DOHH2 (cell line): ENCODE measurements at regions not wholly inside any gene's neighbourhood (a gene's known extent, or its start where the extent isn't known, plus 50 kb on each side); places are given as distances from the start of the nearest gene placed in this dataset.

Source experiments
- H3F3A ChIP-seq: fragments of 200-600 bp; sonication (generic), shearing (Covaris generic); 2 replicates; pipeline ENCODE4 v1.6.0; 2016; ENCODE audit warnings: antibody characterized with exemption, mild to moderate bottlenecking; ENCODE audit not compliant: control insufficient read depth, insufficient read depth
- H3K27ac ChIP-seq: fragments of 200-600 bp; sonication (generic); 2 replicates; pipeline ENCODE4 v1.5.1; 2014; ENCODE audit warnings: low read depth, mild to moderate bottlenecking, low read length, moderate library complexity
- H3K27me3 ChIP-seq: fragments of 200-600 bp; sonication (generic); 2 replicates; pipeline ENCODE4 v1.6.1; 2014; ENCODE audit warnings: mild to moderate bottlenecking, low read length, mixed read lengths; ENCODE audit not compliant: control insufficient read depth
- H3K36me3 ChIP-seq: fragments of 200-600 bp; sonication (generic); 2 replicates; pipeline ENCODE4 v1.6.1; 2014; ENCODE audit warnings: mild to moderate bottlenecking, low read length, moderate library complexity, mixed read lengths; ENCODE audit not compliant: control insufficient read depth
- H3K4me1 ChIP-seq: fragments of 200-600 bp; sonication (generic); 2 replicates; pipeline ENCODE4 v1.6.1; 2014; ENCODE audit warnings: mild to moderate bottlenecking, low read length, mixed read lengths; ENCODE audit not compliant: control insufficient read depth
- H3K4me2 ChIP-seq: fragments of 200-600 bp; sonication (generic); 2 replicates; pipeline ENCODE4 v1.6.0; 2014; ENCODE audit warnings: mild to moderate bottlenecking, low read length, moderate library complexity
- H3K4me3 ChIP-seq: fragments of 200-600 bp; sonication (generic); 2 replicates; pipeline ENCODE4 v1.5.1; 2014; ENCODE audit warnings: mild to moderate bottlenecking, low read length, mixed read lengths
- H3K79me2 ChIP-seq: fragments of 200-600 bp; sonication (generic); 2 replicates; pipeline ENCODE4 v1.6.1; 2014; ENCODE audit warnings: mild to moderate bottlenecking, low read length, mixed read lengths; ENCODE audit not compliant: control insufficient read depth
- H3K9me2 ChIP-seq: fragments of 200-600 bp; sonication (generic); replicated peaks from 2 replicates; pipeline ENCODE4 v1.6.1; 2014; ENCODE audit warnings: mild to moderate bottlenecking, low read length, mixed read lengths; ENCODE audit not compliant: control insufficient read depth
- H3K9me3 ChIP-seq: fragments of 200-600 bp; sonication (generic); 2 replicates; pipeline ENCODE4 v1.6.1; 2014; ENCODE audit warnings: antibody characterized with exemption, low read length, mixed read lengths; ENCODE audit not compliant: control insufficient read depth, insufficient read depth
- H4K20me1 ChIP-seq: fragments of 200-600 bp; sonication (generic); 2 replicates; pipeline ENCODE4 v1.6.0; 2014; ENCODE audit warnings: low read depth, mild to moderate bottlenecking, antibody characterized with exemption, low read length, moderate library complexity; ENCODE audit not compliant: control insufficient read depth, insufficient read depth
- CTCF ChIP-seq: fragments of 200-600 bp; sonication (generic); IDR thresholded peaks from one replicate; pipeline ENCODE4 v1.5.1; 2014; ENCODE audit warnings: antibody characterized with exemption, mild to moderate bottlenecking, low read depth, low read length; ENCODE audit not compliant: poor library complexity, severe bottlenecking
- EZH2phosphoT487 ChIP-seq: fragments of 200-600 bp; sonication (generic); IDR thresholded peaks from 2 replicates; pipeline ENCODE4 v1.6.1; 2017; ENCODE audit warnings: borderline replicate concordance, mild to moderate bottlenecking, antibody characterized with exemption, low read length, moderate library complexity, mixed read lengths

GRCh38 chr2:236393101-236393500 lies 128.9 kb upstream of the ASB18 start:
- Histone ChIP-seq H3K9me2 (no peaks in the 10 kb centered on the region), H3K4me1 (no peaks in the 10 kb centered on the region), H3K4me2 (no peak overlapping the region), H3F3A (no peaks in the 10 kb centered on the region), H3K27me3 (peaks cover 2% of the 10 kb centered on the region; the same call in 1 of the 2 replicates), H3K79me2 (no peaks in the 10 kb centered on the region), H3K4me3 (no peak overlapping the region), H3K36me3 (no peaks in the 10 kb centered on the region), H3K9me3 (no peaks in the 10 kb centered on the region), H4K20me1 (no peaks in the 10 kb centered on the region), H3K27ac (no peak overlapping the region)
- TF ChIP-seq CTCF (no peak), EZH2phosphoT487 (no peak)

- Histone ChIP-seq H3K36me3 (no peaks in the 10 kb centered on the region), H3K4me3 (no peak overlapping the region), H3K79me2 (no peaks in the 10 kb centered on the region)
Observed at GRCh38 chr2:236393581-236393980, 129.4 kb upstream of the ASB18 start.

DNA sequence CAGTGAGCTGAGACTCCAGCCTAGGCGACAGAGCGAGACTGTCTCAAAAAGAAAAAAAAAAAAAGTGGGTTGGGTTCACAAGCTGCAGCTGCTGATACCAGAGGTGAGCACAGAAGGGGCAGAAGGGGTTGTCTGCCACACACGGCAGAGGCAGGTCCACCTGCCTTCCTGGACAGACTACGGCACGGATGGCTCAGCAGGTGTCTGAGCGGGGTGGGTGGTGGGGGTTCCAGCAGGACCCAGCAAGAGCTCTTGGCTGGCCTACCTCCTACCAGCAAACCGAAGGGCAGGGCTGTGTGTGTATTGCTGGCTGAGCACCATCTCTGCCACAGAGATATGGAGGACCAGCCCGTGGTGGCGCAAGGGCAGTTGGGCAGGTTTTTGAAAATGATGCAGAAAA lies 130.4 kb upstream of the ASB18 start:
- no peaks in the 10 kb centered on the region for H3K4me1 ChIP-seq
- no peak overlapping the region for H3K4me3 ChIP-seq
- no peaks in the 10 kb centered on the region for H3K36me3 ChIP-seq
- no peaks in the 10 kb centered on the region for H3K9me2 ChIP-seq
- H3K4me2 ChIP-seq: no peak overlapping the region
- H4K20me1 ChIP-seq: no peaks in the 10 kb centered on the region
- H3F3A ChIP-seq: no peaks in the 10 kb centered on the region
- TF ChIP-seq EZH2phosphoT487 (no peak), CTCF (no peak)
- H3K27me3 ChIP-seq: peaks cover 2% of the 10 kb centered on the region; the same call in 1 of the 2 replicates
- H3K9me3 ChIP-seq: no peaks in the 10 kb centered on the region
- H3K27ac ChIP-seq: no peak overlapping the region
- H3K79me2 ChIP-seq: no peaks in the 10 kb centered on the region

More at GRCh38 chr2:236393581-236393980, 129.4 kb upstream of the ASB18 start:
- H4K20me1 ChIP-seq: no peaks in the 10 kb centered on the region
- peaks cover 2% of the 10 kb centered on the region; the same call in 1 of the 2 replicates for H3K27me3 ChIP-seq
- H3K9me2 ChIP-seq: no peaks in the 10 kb centered on the region
- H3F3A ChIP-seq: no peaks in the 10 kb centered on the region
- no peaks in the 10 kb centered on the region for H3K4me1 ChIP-seq
- H3K27ac ChIP-seq: no peak overlapping the region
- H3K9me3 ChIP-seq: no peaks in the 10 kb centered on the region
- TF ChIP-seq CTCF (no peak), EZH2phosphoT487 (no peak)
- H3K4me2 ChIP-seq: no peak overlapping the region
